Liver (tissue), 8 donors: ENCODE measurements at regions not wholly inside any gene's neighbourhood (a gene's known extent, or its start where the extent isn't known, plus 50 kb on each side); places are given as distances from the start of the nearest gene placed in this dataset.

Experiments used
- DNase-seq: peaks from one replicate; pipeline ENCODE4 v3.0.0-alpha.2; 2017; ENCODE audit warnings: low spot score
- H3K27ac ChIP-seq, 2 donors: one replicate each; pipeline ENCODE4 v1.7.0; 2013; ENCODE audit warnings: inconsistent platforms in 2 of 2, low read length in 2 of 2, control low read depth in 1 of 2, low read depth in 1 of 2, mild to moderate bottlenecking in 1 of 2
- H3K27me3 ChIP-seq, 4 donors: one replicate each; pipeline versions ENCODE4 v1.6.1 to v1.7.0; 2013; ENCODE audit warnings: low read length in 3 of 4, inconsistent platforms in 1 of 4, mild to moderate bottlenecking in 1 of 4, moderate library complexity in 1 of 4; ENCODE audit not compliant: control insufficient read depth in 4 of 4, insufficient read depth in 4 of 4
- H3K36me3 ChIP-seq, 4 donors: one replicate each; pipeline versions ENCODE4 v1.6.1 to v1.7.0; 2013; ENCODE audit warnings: low read length in 3 of 4, mild to moderate bottlenecking in 3 of 4, low read depth in 1 of 4, moderate library complexity in 1 of 4; ENCODE audit not compliant: control insufficient read depth in 4 of 4, insufficient read depth in 3 of 4
- H3K4me1 ChIP-seq, 4 donors: one replicate each; pipeline versions ENCODE4 v1.6.1 to v1.7.0; 2013; ENCODE audit warnings: low read length in 3 of 4, mild to moderate bottlenecking in 3 of 4, moderate library complexity in 1 of 4; ENCODE audit not compliant: control insufficient read depth in 4 of 4, insufficient read depth in 4 of 4
- H3K4me3 ChIP-seq, 3 donors: one replicate each; pipeline versions ENCODE4 v1.6.1 to v1.7.0; 2013; ENCODE audit warnings: low read length in 3 of 3, control low read depth in 1 of 3, low read depth in 1 of 3, mild to moderate bottlenecking in 1 of 3
- H3K9ac ChIP-seq, 2 donors: one replicate each; pipeline ENCODE4 v1.7.0; 2013; ENCODE audit warnings: low read length in 2 of 2, mild to moderate bottlenecking in 2 of 2, moderate library complexity in 2 of 2, control low read depth in 1 of 2, low read depth in 1 of 2
- H3K9me3 ChIP-seq, 4 donors: one replicate each; pipeline versions ENCODE4 v1.6.1 to v1.7.0; 2013; ENCODE audit warnings: low read length in 3 of 4; ENCODE audit not compliant: control insufficient read depth in 4 of 4
- ATF3 ChIP-seq: IDR thresholded peaks from 2 replicates; pipeline ENCODE4 v1.6.1; 2016; ENCODE audit warnings: antibody characterized with exemption
- FOXA2 ChIP-seq: IDR thresholded peaks from 2 replicates; pipeline ENCODE4 v1.6.1; 2016; ENCODE audit warnings: antibody characterized with exemption
- GABPA ChIP-seq, 2 donors: IDR thresholded peaks in 1 of 2; conservative IDR thresholded peaks in 1 of 2; 2 replicates each; pipeline ENCODE4 v1.6.1; 2016; ENCODE audit warnings: antibody characterized with exemption in 2 of 2, mild to moderate bottlenecking in 1 of 2, moderate library complexity in 1 of 2
- HNF4A ChIP-seq, 2 donors: conservative IDR thresholded peaks; 2 replicates each; pipeline ENCODE4 v1.6.1; 2016; ENCODE audit warnings: antibody characterized with exemption in 2 of 2, mild to moderate bottlenecking in 2 of 2
- HNF4G ChIP-seq: IDR thresholded peaks from 2 replicates; pipeline ENCODE4 v1.6.1; 2016; ENCODE audit warnings: antibody characterized with exemption
- MAX ChIP-seq: IDR thresholded peaks from 2 replicates; pipeline ENCODE4 v1.6.1; 2016; ENCODE audit warnings: antibody characterized with exemption
- NR2F2 ChIP-seq: IDR thresholded peaks from 2 replicates; pipeline ENCODE4 v1.6.1; 2016; ENCODE audit warnings: antibody characterized with exemption
- RAD21 ChIP-seq, 2 donors: IDR thresholded peaks; 2 replicates each; pipeline ENCODE4 v1.6.1; 2016; ENCODE audit warnings: antibody characterized with exemption in 2 of 2, mild to moderate bottlenecking in 2 of 2
- RXRA ChIP-seq, 2 donors: IDR thresholded peaks; 2 replicates each; pipeline ENCODE4 v1.6.1; 2017 to 2018; ENCODE audit warnings: antibody characterized with exemption in 2 of 2, mild to moderate bottlenecking in 1 of 2
- TAF1 ChIP-seq: conservative IDR thresholded peaks from 2 replicates; pipeline ENCODE4 v1.6.1; 2016; ENCODE audit warnings: antibody characterized with exemption, mild to moderate bottlenecking
- YY1 ChIP-seq: IDR thresholded peaks from 2 replicates; pipeline ENCODE4 v1.6.1; 2016; ENCODE audit warnings: antibody characterized with exemption, mild to moderate bottlenecking
- ZBTB33 ChIP-seq: IDR thresholded peaks from 2 replicates; pipeline ENCODE4 v1.6.1; 2016; ENCODE audit warnings: antibody characterized with exemption
- WGBS: extraction: QIAGEN DNeasy Blood & Tissue Kit; methylation state at CpG from one replicate; pipeline ENCODE4 v1.1.7; 2013; 5-methylcytosine and 5-hydroxymethylcytosine counted together
- TF ChIP-seq, protein P1 (sequence below): fragments of 150-350 bp; IDR thresholded peaks from 2 replicates; pipeline ENCODE4 v1.5.1; 2017; ENCODE audit warnings: improper control_type of control experiment, low read depth, low read length; ENCODE audit not compliant: missing input control
- TF ChIP-seq, protein P2 (sequence below): IDR thresholded peaks from 2 replicates; pipeline ENCODE4 v1.6.1; 2016; ENCODE audit warnings: antibody characterized with exemption, mild to moderate bottlenecking
- donor health status: healthy.
- donor health status: healthy.
- donor health status: healthy.
- donor health status: healthy.
- donor health status: healthy.

GRCh38 chr18:23341983-23342382 lies 111.1 kb upstream of the RIOK3 start:
- Histone ChIP-seq H3K36me3 (no peaks in the 10 kb centered on the region), H3K4me3 (no peak overlapping the region), H3K27ac (no peak overlapping the region), H3K9me3 (no peaks in the 10 kb centered on the region), H3K4me1 (no peaks in the 10 kb centered on the region), H3K27me3 (no peaks in the 10 kb centered on the region), H3K9ac (no peak overlapping the region)
- no peak for DNase-seq
- TF ChIP-seq, protein P1, sequence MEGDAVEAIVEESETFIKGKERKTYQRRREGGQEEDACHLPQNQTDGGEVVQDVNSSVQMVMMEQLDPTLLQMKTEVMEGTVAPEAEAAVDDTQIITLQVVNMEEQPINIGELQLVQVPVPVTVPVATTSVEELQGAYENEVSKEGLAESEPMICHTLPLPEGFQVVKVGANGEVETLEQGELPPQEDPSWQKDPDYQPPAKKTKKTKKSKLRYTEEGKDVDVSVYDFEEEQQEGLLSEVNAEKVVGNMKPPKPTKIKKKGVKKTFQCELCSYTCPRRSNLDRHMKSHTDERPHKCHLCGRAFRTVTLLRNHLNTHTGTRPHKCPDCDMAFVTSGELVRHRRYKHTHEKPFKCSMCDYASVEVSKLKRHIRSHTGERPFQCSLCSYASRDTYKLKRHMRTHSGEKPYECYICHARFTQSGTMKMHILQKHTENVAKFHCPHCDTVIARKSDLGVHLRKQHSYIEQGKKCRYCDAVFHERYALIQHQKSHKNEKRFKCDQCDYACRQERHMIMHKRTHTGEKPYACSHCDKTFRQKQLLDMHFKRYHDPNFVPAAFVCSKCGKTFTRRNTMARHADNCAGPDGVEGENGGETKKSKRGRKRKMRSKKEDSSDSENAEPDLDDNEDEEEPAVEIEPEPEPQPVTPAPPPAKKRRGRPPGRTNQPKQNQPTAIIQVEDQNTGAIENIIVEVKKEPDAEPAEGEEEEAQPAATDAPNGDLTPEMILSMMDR = no peak
- TF ChIP-seq NR2F2 (no peak), TAF1 (no peak), ATF3 (no peak), HNF4G (no peak), YY1 (no peak), GABPA (IDR thresholded peaks at IDR 0.05 in 1 of 2, conservative IDR thresholded peaks at IDR 0.05 in 1 of 2) (no peak), FOXA2 (no peak), ZBTB33 (no peak), RAD21 (IDR thresholded peaks at IDR 0.05) (no peak), HNF4A (conservative IDR thresholded peaks at IDR 0.05) (no peak), RXRA (IDR thresholded peaks at IDR 0.05) (no peak), MAX (no peak)
- TF ChIP-seq, protein P2, sequence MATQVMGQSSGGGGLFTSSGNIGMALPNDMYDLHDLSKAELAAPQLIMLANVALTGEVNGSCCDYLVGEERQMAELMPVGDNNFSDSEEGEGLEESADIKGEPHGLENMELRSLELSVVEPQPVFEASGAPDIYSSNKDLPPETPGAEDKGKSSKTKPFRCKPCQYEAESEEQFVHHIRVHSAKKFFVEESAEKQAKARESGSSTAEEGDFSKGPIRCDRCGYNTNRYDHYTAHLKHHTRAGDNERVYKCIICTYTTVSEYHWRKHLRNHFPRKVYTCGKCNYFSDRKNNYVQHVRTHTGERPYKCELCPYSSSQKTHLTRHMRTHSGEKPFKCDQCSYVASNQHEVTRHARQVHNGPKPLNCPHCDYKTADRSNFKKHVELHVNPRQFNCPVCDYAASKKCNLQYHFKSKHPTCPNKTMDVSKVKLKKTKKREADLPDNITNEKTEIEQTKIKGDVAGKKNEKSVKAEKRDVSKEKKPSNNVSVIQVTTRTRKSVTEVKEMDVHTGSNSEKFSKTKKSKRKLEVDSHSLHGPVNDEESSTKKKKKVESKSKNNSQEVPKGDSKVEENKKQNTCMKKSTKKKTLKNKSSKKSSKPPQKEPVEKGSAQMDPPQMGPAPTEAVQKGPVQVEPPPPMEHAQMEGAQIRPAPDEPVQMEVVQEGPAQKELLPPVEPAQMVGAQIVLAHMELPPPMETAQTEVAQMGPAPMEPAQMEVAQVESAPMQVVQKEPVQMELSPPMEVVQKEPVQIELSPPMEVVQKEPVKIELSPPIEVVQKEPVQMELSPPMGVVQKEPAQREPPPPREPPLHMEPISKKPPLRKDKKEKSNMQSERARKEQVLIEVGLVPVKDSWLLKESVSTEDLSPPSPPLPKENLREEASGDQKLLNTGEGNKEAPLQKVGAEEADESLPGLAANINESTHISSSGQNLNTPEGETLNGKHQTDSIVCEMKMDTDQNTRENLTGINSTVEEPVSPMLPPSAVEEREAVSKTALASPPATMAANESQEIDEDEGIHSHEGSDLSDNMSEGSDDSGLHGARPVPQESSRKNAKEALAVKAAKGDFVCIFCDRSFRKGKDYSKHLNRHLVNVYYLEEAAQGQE = no peak

GRCh38 chr18:23342506-23342905 lies 110.6 kb upstream of the RIOK3 start:
- TF ChIP-seq ATF3 = no peak
- no peak for TF ChIP-seq MAX
- TF ChIP-seq, protein P2 = no peak
- no peak overlapping the region for H3K27ac ChIP-seq
- no peaks in the 10 kb centered on the region for H3K27me3 ChIP-seq
- no peaks in the 10 kb centered on the region for H3K4me1 ChIP-seq
- no peaks in the 10 kb centered on the region for H3K36me3 ChIP-seq
- 97% methylated on average over 1 of the region's 1 CpG for WGBS
- no peak overlapping the region for H3K4me3 ChIP-seq
- DNase-seq = no peak
- H3K9me3 ChIP-seq = no peaks in the 10 kb centered on the region
- no peak overlapping the region for H3K9ac ChIP-seq
